Upper lobe of left lung (tissue), 4 donors: ENCODE measurements at regions not wholly inside any gene's neighbourhood (a gene's known extent, or its start where the extent isn't known, plus 50 kb on each side); places are given as distances from the start of the nearest gene placed in this dataset.

ENCODE experiments used
- EP300 ChIP-seq, 4 donors: sonication (generic); formaldehyde crosslinking; IDR thresholded peaks; one replicate each; pipeline ENCODE4 v1.5.1; 2017; ENCODE audit warnings: antibody characterized with exemption in 4 of 4, control low read depth in 2 of 4
- POLR2A ChIP-seq, 4 donors: fragments of 450-650 bp; IDR thresholded peaks; one replicate each; pipeline ENCODE4 v1.5.1; 2016 to 2017; ENCODE audit warnings: antibody characterized with exemption in 4 of 4, mild to moderate bottlenecking in 2 of 4
- TF ChIP-seq, protein P1 (sequence below), 6 experiments: fragments of 450-650 bp in 4 of 6; fragments of 200-600 bp in 2 of 6; sonication (generic) in 2 of 6; IDR thresholded peaks; one replicate each; pipeline ENCODE4 v1.5.1; 2016 to 2019; ENCODE audit warnings: antibody characterized with exemption in 6 of 6

- TF ChIP-seq, protein P1, sequence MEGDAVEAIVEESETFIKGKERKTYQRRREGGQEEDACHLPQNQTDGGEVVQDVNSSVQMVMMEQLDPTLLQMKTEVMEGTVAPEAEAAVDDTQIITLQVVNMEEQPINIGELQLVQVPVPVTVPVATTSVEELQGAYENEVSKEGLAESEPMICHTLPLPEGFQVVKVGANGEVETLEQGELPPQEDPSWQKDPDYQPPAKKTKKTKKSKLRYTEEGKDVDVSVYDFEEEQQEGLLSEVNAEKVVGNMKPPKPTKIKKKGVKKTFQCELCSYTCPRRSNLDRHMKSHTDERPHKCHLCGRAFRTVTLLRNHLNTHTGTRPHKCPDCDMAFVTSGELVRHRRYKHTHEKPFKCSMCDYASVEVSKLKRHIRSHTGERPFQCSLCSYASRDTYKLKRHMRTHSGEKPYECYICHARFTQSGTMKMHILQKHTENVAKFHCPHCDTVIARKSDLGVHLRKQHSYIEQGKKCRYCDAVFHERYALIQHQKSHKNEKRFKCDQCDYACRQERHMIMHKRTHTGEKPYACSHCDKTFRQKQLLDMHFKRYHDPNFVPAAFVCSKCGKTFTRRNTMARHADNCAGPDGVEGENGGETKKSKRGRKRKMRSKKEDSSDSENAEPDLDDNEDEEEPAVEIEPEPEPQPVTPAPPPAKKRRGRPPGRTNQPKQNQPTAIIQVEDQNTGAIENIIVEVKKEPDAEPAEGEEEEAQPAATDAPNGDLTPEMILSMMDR (IDR thresholded peaks at IDR 0.05): no peak
- TF ChIP-seq POLR2A (IDR thresholded peaks at IDR 0.05) (no peak), EP300 (IDR thresholded peaks at IDR 0.05) (no peak)
Measured at GRCh38 chr2:76498360-76498759, 787.6 kb upstream of the GCFC2 start.
